GM12864 (cell line): ENCODE measurements at regions not wholly inside any gene's neighbourhood (a gene's known extent, or its start where the extent isn't known, plus 50 kb on each side); places are given as distances from the start of the nearest gene placed in this dataset.

Experiments
- DNase-seq: peaks from one replicate; pipeline ENCODE4 v3.0.0-alpha.2; 2011; ENCODE audit warnings: low read depth
- H3K4me3 ChIP-seq: 2 replicates; pipeline ENCODE4 v1.5.1; 2011; ENCODE audit warnings: mild to moderate bottlenecking, low read depth, low read length, control low read depth
- CTCF ChIP-seq: IDR thresholded peaks from 2 replicates; pipeline ENCODE4 v1.5.1; 2011; ENCODE audit warnings: low read depth, mild to moderate bottlenecking, moderate library complexity, low read length, control low read depth, inconsistent platforms; ENCODE audit errors: missing control alignments

DNA sequence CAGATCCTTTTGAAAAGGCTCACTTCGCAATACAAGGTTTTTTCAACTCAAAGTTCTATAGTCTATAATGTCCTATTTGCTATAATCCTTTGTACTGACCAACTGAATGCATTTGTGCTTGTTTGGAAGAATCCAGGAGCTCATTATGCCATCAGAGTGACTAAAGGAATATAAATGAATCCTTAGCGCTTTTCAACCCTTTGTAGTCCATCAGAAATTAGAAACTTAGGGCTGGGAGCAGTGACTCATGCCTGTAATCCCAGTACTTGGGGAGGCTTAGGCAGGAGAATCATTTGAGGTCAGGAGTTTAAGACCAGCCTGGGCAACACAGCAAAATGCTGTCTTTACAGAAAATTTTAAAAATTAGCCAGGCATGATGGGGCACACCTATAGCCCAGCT lies 330.2 kb upstream of the CHAC2 start:
- TF ChIP-seq CTCF = no peak
- no peak for DNase-seq
- H3K4me3 ChIP-seq = no peak overlapping the region

DNA sequence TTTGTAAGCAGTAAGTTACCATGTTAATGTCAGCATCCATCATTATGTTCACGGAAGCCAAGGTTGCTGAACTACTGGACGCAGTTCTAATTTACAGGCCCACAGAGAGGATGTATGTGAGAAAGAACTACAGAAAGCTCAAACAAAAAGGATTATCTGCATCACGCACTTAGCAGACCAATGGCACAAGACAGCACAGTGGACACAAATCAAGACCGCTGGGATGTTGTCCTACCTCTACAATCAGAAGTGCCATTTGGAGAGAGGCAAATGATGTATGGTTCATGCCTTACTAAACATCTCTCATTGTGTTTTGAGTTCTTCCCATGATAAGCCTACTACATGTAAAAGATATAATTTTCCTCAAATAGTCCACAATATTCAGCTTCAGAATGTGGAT lies 330.7 kb upstream of the CHAC2 start:
- DNase-seq = no peak
- no peak overlapping the region for H3K4me3 ChIP-seq
- no peak for TF ChIP-seq CTCF

DNA sequence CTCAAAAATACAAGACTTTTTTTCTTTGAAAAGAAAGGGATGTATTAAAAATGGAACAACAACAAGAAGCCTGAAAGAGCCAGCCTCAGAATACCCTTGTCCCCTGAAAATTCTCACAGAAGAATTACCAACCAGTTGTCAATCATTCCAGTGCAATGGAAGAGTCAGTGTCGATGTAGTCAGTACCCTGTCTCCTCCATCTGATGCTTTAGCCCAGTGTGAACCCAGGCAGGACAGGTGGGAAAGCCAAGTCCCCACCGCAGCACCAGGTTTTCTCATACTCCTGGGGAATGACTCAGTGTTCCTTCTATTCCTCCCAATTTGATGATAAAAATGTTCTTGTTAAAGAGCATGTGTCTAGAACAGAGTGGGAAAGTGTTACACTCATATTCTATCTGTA lies 332.0 kb upstream of the CHAC2 start:
- TF ChIP-seq CTCF = no peak
- DNase-seq = no peak
- H3K4me3 ChIP-seq = no peak overlapping the region

DNA sequence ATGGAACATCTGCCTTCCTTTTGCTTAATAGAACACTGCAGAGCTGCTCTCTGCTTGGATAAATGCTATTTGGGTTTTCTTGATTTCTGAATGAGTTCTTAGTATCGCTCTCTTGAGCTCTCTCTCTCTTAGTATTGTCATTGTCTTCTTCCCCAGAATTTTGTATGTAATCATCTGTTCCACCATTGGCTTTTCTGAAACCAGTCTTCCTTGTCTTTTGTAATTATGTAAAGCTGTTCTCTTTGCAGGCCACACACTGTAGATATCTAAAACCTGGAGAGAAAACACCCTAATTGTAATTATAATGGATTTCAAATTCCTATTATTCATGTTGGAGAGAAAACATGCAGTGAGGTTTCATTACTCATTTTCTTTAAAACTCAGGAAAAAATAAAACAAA lies 333.1 kb upstream of the CHAC2 start:
- TF ChIP-seq CTCF = no peak
- no peak for DNase-seq
- H3K4me3 ChIP-seq = no peak overlapping the region

- TF ChIP-seq CTCF = no peak
- DNase-seq = no peak
- no peak overlapping the region for H3K4me3 ChIP-seq
Observed at GRCh38 chr2:53432936-53433335, 334.7 kb upstream of the CHAC2 start.

DNA sequence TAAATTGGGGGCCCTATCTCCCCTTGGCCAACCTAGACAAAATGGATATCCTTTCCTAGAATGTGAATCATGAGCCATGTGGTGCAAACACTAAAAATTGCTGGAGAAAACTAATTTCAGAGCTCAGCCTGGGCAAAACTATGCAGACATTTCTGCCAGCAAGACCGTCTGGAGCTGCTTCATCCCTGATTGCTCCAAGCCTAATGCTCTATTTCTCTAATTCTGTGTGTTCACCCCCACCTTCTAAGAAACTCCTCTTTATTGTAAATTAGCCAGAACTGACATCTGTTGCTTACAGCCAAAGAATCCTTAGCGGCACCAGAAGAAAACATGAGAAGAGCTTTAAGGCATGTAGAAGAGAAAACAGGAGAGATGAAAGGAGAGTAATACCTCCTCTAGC lies 337.7 kb upstream of the CHAC2 start:
- H3K4me3 ChIP-seq = no peak overlapping the region
- no peak for TF ChIP-seq CTCF
- DNase-seq = no peak

GRCh38 chr2:53424902-53425301 lies 342.7 kb upstream of the CHAC2 start:
- DNase-seq = no peak
- no peak overlapping the region for H3K4me3 ChIP-seq
- TF ChIP-seq CTCF = no peak
